HG02973 (cell line): ENCODE measurements at regions not wholly inside any gene's neighbourhood (a gene's known extent, or its start where the extent isn't known, plus 50 kb on each side); places are given as distances from the start of the nearest gene placed in this dataset.

Source experiments
- ATAC-seq: cut with Tn5 transposase; IDR thresholded peaks from one replicate; pipeline ENCODE4 v1.9.1; 2021; ENCODE audit warnings: moderate library complexity; ENCODE audit not compliant: unreplicated experiment

GRCh38 chr13:102935896-102936321 lies 90.1 kb downstream of the ERCC5 start:
- no peak for ATAC-seq

DNA sequence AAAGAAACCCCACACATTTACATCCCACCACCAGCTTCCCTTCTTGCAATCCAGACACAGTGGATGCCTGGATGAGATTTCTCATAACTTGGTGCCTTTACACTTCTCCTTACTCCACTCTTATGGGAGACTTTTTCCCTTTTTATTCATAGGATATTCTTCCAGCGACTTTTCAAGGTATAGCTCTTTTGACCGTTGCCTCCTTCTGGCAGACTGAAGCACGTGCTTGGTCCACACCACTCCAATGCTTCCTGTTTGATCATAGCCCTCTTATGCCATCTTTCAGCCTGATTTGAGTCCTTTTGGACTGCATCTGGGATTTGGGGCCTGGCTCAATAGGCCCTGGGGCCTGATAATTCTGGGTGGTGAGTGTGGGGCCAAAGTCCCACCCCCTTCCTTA lies 87.7 kb downstream of the ERCC5 start:
- ATAC-seq, result no peak

DNA sequence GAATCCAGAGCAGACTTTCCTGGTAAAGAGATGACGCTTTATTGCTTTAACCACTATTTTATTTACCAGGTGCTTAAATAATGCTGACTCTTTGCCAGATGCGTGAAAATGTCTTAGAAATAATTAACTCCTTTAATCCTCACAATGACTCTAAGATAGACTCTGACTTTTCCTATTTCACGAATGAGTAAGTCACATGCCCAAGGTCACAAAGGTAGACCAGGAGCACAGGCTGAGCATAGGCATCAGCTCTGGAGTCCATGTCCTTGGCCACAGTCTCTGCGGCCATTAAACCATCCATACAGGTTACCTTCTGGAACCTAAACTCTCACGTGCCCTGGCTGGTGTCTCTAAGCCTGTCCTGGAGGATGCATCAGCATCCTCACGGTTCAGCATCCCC lies 87.3 kb downstream of the ERCC5 start:
- no peak for ATAC-seq

DNA sequence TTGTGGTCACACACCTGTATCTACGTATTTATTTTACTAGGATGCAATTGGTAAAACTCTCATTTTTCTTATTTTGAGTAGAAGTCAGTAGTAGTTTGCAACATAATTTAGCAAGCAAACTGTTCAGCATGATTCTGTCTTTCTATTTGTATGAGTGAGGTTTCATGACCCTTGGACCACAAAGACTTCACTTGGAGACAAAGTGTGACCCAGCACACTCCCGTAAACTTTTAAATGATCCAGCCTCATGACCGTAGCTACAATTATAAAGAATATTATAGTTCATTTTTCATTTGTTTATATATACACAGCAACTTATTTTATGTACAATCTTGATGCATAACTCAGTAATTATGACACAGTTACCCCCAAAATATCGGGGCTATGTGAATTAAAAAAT lies 86.5 kb downstream of the ERCC5 start:
- no peak for ATAC-seq

DNA sequence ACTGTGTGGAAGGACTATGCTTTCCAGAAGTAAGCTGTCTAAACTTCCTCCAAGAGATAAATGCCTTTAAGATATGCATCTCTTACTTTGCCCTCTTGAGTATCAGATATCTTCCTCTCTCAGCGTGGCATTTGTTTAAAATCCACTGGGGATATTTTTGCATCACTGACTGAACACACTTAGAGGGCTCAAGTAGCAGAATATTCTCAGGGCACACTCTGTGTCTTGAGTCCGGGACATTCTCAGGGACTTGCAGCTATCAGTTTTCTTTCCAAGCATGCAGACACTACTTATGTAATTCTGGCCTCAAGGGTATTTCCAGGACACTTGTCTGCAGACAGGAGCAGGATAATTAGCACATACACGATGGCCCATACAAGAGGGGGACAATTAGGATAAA lies 84.7 kb downstream of the ERCC5 start:
- no peak for ATAC-seq

- no peak for ATAC-seq
Measured at GRCh38 chr13:102928941-102929675, 83.3 kb downstream of the ERCC5 start.
